Right lobe of liver (tissue), 4 donors: ENCODE measurements at regions not wholly inside any gene's neighbourhood (a gene's known extent, or its start where the extent isn't known, plus 50 kb on each side); places are given as distances from the start of the nearest gene placed in this dataset.

ENCODE experiments used
- CTCF ChIP-seq, 4 donors: fragments of 200-600 bp in 3 of 4; fragments of 450-650 bp in 1 of 4; IDR thresholded peaks; one replicate each; pipeline versions ENCODE4 v1.5.1 to v1.8.0; 2016 to 2022; ENCODE audit warnings: antibody characterized with exemption in 4 of 4, mild to moderate bottlenecking in 2 of 4
- POLR2A ChIP-seq: fragments of 450-650 bp; IDR thresholded peaks from one replicate; pipeline ENCODE4 v1.6.1; 2017; ENCODE audit warnings: antibody characterized with exemption, mild to moderate bottlenecking
- donor health status: DM: no; HTN: no; CAD: no.
- donor health status: DM: no; HTN: no; CAD: no.
- donor health status: DM: no; HTN: yes; CAD: no.

DNA sequence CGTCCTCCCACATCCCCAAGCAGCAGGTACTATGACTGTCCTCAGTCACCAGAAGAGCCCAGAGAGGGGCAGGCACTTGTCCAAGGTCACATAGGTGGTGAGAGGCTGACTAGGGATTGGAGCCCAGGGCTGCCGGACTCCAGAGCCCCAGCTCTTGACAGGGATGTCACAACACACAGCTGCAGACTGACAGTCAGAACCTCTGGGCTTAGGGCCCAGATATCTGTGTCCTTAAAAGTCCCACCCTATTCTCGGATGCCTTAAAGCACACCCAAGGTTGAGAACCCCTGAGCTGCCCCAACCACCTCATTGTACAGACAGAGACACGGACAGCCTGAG lies 622.9 kb downstream of the MATN1 start:
- TF ChIP-seq CTCF (IDR thresholded peaks at IDR 0.05) (no peak), POLR2A (no peak)
